HL-60 (cell line): ENCODE measurements at regions not wholly inside any gene's neighbourhood (a gene's known extent, or its start where the extent isn't known, plus 50 kb on each side); places are given as distances from the start of the nearest gene placed in this dataset.

ENCODE experiments used
- DNase-seq, 2 experiments: peaks; one replicate each; pipeline ENCODE4 v3.0.0-alpha.2; 2010 to 2020; ENCODE audit warnings: low read depth in 1 of 2, low spot score in 1 of 2
- H3K27ac ChIP-seq: fragments of 250-450 bp; sonication (Bioruptor Pico); replicated peaks from 2 replicates; pipeline ENCODE4 v1.5.1; 2020; ENCODE audit warnings: mild to moderate bottlenecking, moderate library complexity
- H3K27me3 ChIP-seq: fragments of 250-450 bp; sonication (Bioruptor Pico); 2 replicates; pipeline ENCODE4 v1.5.1; 2021; ENCODE audit warnings: mild to moderate bottlenecking, moderate library complexity; ENCODE audit not compliant: insufficient read depth, poor library complexity, severe bottlenecking
- H3K4me3 ChIP-seq: replicated peaks from 2 replicates; pipeline ENCODE4 v1.5.1; 2011; ENCODE audit warnings: mild to moderate bottlenecking, control low read depth, low read length; ENCODE audit not compliant: insufficient read depth
- CTCF ChIP-seq: IDR thresholded peaks from one replicate; pipeline ENCODE4 v1.5.1; 2011; ENCODE audit warnings: low read length, control low read depth, inconsistent platforms; ENCODE audit not compliant: insufficient read depth
- GABPA ChIP-seq: IDR thresholded peaks from 2 replicates; pipeline ENCODE4 v1.6.1; 2012; ENCODE audit warnings: low read depth
- POLR2AphosphoS5 ChIP-seq: IDR thresholded peaks from 2 replicates; pipeline ENCODE4 v1.6.1; 2012; ENCODE audit warnings: low read depth
- SPI1 ChIP-seq: IDR thresholded peaks from 2 replicates; pipeline ENCODE4 v1.6.1; 2012; ENCODE audit warnings: low read depth, mild to moderate bottlenecking, borderline replicate concordance
- TF ChIP-seq, protein P1 (sequence below): IDR thresholded peaks from 2 replicates; pipeline ENCODE4 v1.6.1; 2012; ENCODE audit warnings: low read depth; ENCODE audit not compliant: insufficient replicate concordance

- no peak for DNase-seq
- no peak for TF ChIP-seq CTCF
- TF ChIP-seq POLR2AphosphoS5, result no peak
- no peak for TF ChIP-seq SPI1
- TF ChIP-seq GABPA, result no peak
- TF ChIP-seq, protein P1, sequence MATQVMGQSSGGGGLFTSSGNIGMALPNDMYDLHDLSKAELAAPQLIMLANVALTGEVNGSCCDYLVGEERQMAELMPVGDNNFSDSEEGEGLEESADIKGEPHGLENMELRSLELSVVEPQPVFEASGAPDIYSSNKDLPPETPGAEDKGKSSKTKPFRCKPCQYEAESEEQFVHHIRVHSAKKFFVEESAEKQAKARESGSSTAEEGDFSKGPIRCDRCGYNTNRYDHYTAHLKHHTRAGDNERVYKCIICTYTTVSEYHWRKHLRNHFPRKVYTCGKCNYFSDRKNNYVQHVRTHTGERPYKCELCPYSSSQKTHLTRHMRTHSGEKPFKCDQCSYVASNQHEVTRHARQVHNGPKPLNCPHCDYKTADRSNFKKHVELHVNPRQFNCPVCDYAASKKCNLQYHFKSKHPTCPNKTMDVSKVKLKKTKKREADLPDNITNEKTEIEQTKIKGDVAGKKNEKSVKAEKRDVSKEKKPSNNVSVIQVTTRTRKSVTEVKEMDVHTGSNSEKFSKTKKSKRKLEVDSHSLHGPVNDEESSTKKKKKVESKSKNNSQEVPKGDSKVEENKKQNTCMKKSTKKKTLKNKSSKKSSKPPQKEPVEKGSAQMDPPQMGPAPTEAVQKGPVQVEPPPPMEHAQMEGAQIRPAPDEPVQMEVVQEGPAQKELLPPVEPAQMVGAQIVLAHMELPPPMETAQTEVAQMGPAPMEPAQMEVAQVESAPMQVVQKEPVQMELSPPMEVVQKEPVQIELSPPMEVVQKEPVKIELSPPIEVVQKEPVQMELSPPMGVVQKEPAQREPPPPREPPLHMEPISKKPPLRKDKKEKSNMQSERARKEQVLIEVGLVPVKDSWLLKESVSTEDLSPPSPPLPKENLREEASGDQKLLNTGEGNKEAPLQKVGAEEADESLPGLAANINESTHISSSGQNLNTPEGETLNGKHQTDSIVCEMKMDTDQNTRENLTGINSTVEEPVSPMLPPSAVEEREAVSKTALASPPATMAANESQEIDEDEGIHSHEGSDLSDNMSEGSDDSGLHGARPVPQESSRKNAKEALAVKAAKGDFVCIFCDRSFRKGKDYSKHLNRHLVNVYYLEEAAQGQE, result no peak
- no peaks in the 10 kb centered on the region for H3K27me3 ChIP-seq
- no peak overlapping the region for H3K27ac ChIP-seq
- H3K4me3 ChIP-seq, result no peak overlapping the region
Observed at GRCh38 chr11:71076525-71077304, 175.7 kb downstream of the SHANK2 start.

- TF ChIP-seq POLR2AphosphoS5 (no peak), CTCF (no peak), SPI1 (no peak), GABPA (no peak)
- TF ChIP-seq, protein P1, result no peak
- Histone ChIP-seq H3K4me3 (no peak overlapping the region), H3K27me3 (no peaks in the 10 kb centered on the region), H3K27ac (no peak overlapping the region)
- no peak for DNase-seq
Observed at GRCh38 chr11:71075871-71076420, 176.4 kb downstream of the SHANK2 start.

DNA sequence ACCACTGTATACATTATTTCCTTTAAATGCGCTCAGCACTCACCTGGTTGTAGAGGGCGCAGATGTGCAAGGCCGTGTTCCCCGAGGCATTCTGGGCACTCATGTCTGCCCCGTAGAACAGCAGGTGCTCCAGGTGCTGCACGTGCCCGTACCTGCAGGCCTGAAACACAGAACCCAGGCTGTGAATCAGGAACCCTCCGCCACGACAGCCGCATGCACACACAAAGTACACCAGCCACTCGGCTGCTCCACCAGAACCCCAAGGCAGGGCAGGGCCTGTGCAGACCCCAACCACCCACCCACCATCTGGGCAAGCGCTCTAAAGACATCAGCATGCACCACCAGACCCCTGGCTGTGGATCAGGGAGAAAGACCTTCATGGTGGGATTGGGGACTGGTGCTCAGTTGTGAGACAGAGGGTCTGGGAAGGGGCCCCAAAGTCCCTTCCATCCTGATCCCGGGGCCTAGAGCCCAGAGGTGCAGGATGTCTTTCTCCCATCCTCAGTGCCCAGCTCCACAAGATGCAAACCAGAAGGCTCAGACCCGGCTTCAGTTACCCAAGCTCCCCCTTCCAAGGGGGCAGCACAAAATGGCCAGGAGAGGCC lies 177.2 kb downstream of the SHANK2 start:
- TF ChIP-seq CTCF, result no peak
- TF ChIP-seq SPI1, result no peak
- TF ChIP-seq POLR2AphosphoS5, result no peak
- Histone ChIP-seq H3K27me3 (no peaks in the 10 kb centered on the region), H3K4me3 (no peak overlapping the region), H3K27ac (no peak overlapping the region)
- no peak for DNase-seq
